ENCODE measurements at regions not wholly inside any gene's neighbourhood (a gene's known extent, or its start where the extent isn't known, plus 50 kb on each side); places are given as distances from the start of the nearest gene placed in this dataset.

- TF ChIP-seq CTCF (conservative IDR thresholded peaks at IDR 0.05 in 1 of 2, IDR thresholded peaks at IDR 0.05 in 1 of 2; ENCODE audit: extremely low read depth in 1 of 2, insufficient read depth in 1 of 2, low read depth in 1 of 2, low read length in 2 of 2) (no peak), EZH2 (IDR thresholded peaks at IDR 0.05; ENCODE audit: borderline replicate concordance, low read length) (no peak)
These were observed 174.0 kb upstream of the KAZN start for GRCh38 chr1:14424325-14425002.

Data from mammary epithelial cell (primary cell).